ENCODE measurements at regions not wholly inside any gene's neighbourhood (a gene's known extent, or its start where the extent isn't known, plus 50 kb on each side); places are given as distances from the start of the nearest gene placed in this dataset.

DNA sequence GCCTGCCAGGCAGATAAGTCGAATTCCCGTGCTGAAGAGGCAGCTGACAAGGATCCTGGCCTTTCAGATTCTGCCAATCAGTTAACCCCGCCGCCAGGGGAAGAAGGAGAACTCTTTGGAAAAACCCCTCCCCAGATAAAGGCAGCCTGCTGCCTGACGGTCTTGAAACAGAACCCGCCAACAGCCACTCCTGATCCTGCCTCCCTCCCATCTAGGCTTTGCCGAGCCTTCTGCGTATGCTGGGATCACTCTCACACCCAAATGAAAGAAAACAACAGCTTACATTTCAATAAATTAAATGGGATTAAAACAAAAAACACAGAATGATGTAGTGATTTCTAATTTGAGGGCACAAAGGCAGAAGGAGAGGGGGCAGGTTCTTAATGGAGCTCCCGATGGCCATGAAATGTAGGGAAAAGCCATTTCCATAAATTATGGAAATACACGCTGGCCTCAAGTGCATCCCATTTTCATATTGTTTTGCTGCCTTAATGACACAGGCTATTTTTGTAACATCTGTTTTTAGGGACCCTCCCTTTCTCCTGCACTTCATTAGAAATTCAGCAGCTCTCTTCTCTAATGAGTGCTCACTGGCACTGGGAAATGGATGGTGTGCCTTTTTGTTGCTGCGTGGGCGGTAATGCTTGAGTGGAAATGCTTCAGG, 319.1 kb downstream of the MED10 start:
- no peak for DNase-seq

DNA sequence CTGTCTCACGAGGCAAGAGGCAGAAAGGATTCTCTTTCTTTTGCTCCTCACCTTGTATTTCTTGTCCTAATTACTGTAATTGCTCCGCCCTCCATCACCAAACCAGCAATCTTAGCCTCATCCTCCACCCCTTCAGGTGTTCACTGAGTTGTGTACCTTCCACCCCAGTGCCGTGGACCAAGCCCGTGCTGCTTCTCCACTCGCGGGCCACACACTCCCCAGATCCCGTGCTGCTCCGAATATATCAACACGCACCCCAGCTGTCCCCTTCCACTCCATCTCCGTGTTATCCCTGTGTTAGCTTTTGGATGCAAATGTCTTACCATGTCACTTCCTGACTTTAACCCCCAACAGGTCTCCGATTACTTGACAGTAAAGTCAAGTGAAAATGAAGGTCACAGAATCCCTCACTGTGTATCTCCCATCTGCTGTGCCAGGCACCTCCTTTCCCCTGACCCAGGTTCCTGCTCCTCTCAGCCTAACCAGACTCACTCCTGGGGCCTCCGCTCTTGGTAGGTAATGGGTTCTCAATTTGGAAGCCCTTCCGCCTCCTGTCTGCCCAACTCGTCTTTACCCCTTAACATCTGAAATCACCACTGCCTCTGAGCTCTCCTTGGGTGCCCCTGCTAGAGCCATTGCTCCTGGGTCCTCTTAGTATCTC, 320.2 kb downstream of the MED10 start:
- no peak for DNase-seq

DNA sequence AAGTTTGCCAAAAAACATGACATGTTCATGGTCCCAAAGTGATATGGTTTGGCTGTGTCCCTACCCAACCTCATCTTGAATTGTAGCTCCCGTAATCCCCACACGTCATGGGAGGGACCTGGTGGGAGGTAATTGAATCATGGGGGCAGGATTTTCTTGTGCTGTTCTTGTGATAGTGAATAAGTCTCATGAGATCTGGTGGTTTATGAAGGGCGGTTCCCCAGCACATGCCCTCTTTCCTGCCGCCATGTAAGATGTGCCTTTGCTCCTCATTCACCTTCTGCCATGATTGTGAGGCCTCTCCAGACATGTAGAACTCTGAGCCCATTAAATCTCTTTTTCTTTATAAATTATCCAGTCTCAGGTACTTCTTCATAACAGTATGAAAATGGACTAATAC, 322.1 kb downstream of the MED10 start:
- no peak for DNase-seq

DNA sequence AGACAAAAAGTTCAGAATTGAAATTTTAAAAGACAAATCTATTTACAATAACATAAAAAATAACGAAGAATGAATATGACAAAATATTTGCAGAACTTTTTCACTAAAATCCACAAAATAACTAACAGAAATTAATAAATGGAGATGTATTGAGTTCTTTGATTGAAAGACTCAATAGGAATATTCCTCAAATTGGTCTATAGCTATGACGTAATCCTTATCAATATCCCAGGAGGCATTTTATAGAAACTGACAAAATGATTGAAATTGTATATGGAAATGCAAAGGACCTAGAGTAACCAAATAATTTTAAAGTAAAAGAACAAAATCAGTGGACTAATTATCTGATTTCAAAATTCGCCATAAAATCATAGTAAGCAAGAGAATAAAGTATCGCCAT, 328.7 kb downstream of the MED10 start:
- no peak for DNase-seq

DNA sequence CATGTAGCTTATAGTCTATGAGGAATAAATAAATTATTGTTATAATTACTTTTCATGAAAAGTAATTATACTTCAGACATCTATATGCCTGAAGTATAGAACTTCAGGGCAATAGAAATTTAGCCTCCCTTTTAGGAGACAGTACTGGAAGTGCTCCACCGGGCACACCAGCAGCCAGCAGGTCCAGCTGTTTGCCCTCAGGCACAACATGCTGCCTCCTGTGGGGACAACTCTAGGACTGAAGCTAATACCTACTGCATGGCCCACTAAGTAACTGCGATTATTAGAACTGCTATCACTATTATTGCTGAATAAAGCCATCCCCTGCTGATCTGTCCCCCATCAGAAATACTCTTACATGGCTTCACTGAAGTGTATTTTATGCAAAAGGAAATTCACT, 329.6 kb downstream of the MED10 start:
- no peak for DNase-seq

DNA sequence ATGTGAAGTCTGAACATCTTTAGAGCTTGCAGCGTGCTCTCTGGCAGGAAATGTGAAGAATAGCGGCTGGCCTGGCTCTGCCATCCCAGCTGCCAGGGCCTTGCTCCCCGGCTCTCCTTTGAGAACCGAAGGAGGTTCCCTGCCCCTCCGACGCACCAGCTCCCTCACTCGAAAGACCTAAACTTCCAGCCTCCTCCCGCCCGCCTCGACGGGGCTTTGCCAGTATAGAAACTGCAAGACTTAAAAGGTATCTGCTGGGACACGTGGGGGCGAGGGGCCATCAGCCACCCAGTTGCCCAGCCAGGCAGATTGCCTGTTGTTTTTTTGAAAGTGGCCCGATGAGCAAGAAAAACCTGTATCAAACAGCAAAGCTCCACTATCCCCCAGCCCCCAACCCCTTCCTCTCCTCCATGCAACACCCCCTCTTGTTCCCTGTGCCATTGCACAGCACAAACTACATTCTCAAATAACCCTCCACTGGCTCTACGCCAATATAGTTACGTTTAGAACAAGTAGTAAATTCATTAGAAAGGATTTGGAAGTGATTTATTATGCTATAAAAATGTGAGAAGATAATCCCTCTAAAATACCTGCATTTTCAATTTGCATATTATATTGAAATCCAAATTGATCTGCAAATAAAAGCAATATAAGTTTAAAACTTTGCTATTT, 331.9 kb downstream of the MED10 start:
- DNase-seq: no peak

DNA sequence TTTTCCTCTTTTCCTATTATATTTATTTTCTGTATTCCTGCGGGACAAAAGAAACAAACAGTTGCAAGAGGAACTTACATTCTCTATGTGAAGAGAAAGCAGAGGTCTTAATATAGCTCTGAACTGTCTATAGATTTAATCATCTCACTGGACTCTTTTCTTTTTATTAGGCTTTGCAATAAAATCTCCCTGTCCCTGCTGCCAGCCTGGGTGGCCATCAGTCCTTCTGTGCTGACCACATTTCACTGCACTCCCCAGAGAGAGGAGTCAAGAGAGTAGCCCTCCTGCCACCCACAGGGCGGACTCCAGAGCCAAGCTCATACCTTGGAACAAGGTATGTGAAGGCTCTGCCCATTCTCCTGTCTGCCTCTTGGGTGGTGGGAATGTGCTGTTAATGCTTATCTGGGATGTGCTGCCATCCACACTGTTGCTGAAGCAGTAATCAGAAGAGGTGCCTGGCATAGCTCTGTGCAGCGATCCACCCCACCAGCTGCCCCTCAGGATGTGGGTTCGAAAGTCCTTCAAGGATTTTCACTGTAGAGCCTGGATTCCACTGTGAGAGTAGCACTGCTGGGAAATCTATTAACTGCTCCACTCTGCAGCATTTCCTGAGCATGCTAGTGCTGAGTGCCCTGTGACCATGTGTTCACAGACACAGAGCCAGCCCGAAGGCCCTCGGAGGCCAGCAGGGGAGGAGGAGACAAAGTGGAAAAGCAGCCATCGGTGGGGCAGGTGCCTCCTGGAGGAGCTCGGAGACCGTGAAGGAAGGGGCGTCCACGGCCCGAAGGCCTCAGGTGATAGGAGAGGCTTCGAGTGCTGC, 334.6 kb downstream of the MED10 start:
- no peak for DNase-seq

DNA sequence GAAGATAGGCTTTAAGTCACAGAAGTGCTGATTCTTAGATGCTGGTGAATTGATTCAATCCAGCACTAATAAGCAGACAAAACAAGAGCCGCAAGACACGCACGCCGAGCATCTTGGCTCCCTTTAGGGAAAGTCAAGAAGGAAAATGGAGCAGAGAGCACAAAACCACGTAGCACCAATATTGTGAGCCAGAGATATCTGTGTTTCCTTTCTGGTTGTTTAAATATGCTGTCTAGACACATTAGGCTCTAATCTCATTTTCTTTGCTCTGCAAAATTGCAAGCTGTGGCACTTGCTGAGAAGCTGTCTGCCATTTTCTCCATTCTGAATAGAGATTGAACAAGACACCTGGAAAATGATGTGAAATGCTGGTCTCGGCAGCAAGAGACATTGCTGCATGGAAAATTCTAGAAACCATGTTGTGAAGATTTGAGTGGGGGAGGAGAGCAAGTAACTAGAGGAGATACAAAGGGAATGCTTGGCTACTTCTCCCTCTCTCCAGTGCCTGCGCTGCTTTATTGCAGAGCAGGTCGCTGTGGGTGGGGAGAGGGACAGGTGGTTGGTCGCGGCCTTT, 336.3 kb downstream of the MED10 start:
- DNase-seq: no peak

DNA sequence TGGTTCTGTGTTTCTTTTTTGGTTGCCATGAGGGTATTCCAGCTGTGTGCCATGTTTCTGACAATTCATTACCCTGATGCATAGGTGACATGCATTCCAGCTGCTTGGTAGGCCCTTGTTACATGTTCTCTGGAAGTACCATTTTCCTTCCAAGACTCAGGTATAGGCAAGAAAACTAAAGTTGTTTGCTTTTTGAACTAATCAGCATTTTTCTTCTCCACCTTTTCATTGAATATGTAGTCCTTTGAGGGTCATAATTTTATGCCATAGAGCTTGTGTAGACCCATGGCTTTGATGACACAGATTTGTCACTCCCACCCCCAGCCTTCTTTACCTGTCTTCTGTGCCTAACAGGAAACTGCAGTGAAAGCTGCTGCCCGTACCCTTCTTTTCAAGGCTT, 339.2 kb downstream of the MED10 start:
- DNase-seq: no peak

DNA sequence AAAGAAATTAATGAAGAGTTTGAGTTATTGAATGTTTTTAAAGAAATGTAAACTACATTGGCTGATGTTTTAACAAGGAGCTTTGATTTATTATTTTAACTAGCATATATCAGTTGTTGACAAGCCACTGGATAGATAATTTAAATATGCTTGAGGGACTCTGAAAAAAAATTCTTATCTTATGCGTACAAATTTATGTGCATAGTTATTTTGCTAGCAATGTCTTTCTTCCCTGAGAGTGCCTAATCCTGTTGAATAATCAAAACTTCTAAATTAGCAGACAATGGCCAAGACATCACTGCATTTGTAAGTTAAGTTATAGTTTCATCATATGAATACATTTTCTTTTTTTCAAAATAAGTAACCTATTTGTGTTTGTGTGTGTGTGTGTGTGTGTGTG, 342.3 kb downstream of the MED10 start:
- DNase-seq: no peak

DNA sequence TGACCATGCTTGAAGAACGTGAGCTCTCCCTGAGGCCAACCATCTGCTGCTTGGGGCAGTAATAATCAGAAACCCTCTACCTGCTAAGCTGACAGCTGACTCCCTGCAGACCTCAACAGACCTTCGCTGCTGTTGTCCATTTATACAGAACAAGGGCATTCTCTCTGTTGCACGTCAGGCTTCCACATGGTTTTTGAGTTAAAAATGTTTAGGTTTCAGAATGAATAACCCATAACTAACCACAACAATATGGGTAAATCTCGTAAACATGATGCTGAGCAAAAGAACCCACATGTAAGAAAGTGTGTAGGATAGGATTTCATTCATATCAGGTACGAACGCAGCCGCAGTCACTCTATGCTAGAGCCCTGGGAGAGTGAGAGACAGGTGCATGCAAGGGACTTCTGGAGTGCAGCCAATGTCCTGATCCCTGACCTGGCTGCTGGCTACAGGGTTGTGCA, 348.5 kb downstream of the MED10 start:
- no peak for DNase-seq

DNA sequence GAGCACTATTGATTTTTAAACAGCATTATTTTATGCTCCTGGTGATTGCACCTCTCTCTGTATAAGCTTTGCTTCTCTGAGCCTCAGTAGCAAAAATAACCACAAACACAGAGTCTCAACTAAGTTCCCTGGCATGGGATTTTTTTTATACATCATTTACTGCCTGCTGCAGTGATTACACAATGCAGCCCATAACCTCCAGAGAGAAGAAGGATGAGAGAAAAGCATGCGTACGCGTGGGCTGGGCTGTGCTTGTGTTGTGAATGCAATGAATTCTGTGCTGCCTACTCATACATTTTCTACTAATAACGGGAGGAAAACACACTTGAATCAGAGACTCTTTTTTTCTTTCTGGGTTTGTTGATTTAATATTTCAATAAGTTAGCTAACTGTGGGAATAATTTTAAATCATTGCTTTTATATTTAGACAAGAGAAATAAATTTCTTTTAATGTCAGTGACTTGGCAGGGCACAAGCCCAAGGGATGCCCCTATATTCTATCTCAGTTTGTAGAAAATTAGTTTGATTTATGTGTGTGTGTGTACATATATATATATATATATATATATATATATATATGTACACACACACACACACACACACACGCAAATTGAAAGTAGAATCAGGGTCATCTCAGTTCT, 351.5 kb downstream of the MED10 start:
- DNase-seq: no peak

DNA sequence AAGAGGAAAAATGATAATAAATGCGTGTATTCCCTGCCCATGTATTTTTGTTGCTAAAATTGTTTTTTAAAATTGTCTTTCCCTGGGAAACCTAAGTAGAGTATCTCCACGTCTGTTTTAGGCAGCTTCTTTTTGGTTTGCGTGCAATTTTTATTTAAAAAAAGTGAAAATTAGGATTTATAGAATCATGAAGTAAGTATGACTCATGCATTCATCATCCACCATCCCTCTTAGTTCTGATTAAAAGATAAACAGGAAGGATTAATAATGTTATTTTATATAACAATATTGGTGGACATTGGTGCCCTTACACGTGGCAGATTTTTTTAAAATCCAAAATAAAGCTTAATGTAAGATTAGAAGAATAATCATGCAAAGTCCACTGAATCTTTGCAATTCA, 358.7 kb downstream of the MED10 start:
- no peak for DNase-seq

DNA sequence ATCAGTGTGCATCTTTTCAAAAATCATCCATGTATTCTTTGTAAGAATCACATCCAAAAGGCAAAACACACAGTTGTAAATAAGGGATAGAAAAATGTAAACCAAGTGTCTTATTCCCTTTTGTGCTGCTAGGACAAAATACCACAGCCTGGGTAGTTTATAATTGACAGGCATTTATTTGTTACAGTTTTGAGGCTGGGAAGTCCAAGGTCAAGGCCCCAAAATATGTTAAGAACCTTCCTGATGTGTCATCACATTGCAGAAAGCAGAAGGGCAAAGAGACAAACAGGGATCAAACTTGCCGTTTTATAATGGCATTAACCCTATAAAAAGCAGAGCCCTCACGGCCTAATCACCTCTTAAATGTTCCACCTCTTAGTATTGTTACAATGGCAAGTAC, 364.8 kb downstream of the MED10 start:
- no peak for DNase-seq

DNA sequence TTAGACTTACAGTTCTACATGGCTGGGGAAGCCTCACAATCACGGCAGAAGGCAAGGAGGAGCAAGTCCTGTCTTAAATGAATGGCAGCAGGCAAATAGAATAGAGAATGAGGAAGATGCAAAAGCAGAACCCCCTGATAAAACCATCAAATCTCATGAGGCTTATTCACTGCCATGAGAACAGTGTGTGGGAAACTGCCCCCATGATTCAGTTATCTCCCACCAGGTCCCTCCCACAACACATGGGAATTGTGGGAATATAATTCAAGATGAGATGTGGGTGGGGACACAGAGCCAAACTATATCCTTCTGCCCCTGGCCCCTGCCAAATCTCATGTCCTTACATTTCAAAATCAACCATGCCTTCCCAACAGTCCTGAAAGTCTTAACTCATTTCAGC, 367.1 kb downstream of the MED10 start:
- DNase-seq: no peak

DNA sequence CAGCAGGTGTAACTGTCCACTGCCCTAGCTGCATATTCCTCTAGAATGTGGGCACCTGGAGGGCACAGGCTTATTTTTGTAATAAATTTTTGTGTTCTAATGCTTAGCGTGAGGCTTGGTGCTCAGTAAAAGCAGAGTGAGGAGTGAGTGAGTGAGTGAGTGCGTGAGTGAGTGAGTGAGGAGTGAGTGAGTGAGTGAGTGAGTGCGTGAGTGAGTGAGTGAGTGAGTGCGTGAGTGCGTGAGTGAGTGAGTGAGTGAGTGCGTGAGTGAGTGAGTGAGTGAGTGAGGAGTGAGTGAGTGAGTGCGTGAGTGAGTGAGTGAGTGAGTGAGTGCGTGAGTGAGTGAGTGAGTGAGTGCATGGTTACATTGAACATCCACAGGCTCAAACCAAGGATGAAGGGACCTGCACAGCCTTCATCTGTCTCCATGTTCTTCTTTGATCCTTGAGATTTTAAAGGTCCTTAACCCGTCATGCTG, 371.5 kb downstream of the MED10 start:
- DNase-seq: no peak

DNA sequence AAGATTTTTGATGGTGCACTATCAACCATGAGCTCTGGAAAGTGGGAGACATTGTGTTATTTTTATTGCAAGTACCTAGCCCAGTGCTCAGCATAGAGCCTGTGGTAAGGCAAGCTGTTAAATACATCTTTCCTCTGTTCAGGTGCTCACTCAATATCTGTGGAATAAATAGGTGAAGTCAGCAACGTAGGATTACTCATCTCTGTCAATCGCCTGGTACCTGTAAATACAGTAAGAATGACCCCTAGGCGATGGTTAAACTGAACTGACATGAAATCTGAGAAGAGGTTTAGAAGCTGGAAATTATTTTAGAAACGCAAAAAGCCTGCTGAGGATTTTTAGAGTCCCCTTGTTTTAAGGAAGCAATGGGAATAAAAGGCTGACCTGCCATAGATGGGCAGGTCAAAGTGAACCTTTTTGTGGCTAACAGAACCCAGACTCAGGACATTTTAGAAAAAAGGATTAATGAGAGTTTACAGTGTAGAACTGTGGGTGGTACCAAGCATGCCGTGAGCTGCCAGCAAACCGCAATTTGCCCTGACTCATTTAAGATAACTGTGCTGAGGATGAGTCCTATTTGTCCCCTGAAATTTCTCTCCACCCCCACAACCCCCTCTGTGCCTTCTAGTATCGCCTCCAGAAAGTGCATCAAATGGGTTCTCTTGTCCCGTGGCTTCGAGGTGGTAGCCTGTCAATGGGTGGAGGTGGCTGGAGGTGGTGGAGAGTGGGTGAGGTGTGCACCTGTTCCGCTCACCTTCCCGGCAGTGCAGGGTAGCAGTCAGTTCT, 375.1 kb downstream of the MED10 start:
- no peak for DNase-seq

DNA sequence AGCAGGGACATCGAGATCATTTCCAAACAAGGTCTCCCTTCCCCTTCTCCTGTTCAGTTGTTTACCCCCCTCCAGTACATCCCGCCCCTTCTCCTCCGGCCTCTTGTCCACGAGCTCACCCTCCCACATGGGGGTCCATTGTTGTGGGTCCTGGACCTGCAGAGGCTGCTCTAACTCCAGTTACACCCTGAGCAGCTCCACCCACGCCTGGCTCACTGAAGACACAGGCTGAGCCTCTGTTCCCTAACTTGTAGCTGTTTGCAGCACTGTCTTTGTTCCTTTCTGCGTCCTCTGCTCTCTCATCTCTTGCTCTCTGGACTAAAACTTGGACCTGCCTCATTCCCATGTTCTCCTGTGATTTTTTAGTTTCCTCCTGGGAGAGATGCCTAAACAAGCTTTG, 377.5 kb downstream of the MED10 start:
- no peak for DNase-seq

DNA sequence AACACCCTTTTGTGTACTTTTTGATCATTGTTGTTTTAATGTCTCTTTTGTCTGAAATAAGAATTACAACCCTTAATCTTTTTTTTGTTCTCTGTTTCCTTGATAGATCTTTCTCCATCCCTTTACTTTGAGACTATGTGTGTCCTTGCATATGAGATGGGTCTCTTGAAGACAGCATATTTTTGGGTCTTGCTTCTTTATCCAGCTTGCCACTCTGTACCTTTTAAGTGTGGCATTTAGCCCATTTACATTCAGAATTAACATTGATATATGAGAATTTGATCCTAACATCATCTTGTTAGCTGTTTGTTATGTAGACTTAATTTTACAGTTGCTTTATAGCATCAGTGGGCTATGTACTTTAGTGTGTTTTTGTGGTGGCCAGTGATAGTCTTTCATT, 382.5 kb downstream of the MED10 start:
- DNase-seq: no peak

DNA sequence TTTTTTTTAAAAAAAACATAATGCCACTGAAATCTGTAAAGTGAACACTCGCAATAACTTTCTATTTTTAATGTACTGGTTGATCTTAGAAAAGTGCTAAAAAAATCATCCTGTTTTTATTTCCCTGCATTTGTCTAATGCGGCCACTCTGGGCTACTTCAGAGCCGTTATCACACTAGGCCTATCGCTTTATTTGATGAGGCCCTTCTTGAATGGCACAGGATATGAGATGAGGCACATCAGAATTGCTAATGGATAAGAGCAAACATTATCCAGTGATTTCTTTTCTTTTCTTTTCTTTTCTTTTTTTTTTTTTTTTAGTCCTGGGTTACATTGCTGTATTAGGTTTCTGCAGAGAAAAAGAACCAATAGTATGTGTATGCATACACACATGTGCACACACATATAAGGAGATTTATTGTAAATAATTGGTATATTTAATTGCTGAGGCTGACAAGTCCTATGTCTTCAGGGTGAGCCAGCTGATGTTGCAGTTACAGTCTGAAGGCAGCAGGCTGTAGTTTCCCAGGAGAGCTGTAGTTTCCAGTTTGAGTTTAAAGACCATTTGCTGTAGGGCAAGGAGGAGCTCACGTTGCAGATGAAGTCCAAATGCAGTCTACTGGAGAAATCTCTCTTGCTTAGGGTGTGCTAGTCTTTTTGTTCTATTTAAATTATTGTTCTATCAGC, 391.7 kb downstream of the MED10 start:
- no peak for DNase-seq

DNA sequence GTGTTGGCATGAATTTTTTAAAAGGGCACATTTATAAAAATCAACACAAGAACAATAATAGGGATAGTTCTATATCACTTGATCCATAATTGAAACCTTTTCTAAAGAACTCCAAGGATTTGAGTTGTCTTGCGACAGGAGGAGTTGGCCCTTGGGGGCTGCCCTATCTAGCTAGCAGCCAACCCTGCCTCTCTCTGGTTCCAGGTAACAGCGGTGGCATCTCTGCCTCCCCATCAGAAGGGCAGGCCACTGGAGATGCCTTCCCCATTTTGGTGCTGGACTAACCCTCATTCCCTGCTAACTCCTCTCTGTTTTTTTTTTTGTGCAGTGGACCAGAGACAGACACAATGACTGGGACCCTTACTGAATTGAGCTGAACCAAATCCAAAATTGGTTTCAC, 393.0 kb downstream of the MED10 start:
- no peak for DNase-seq
